Liver (tissue), 3 donors: ENCODE measurements at regions not wholly inside any gene's neighbourhood (a gene's known extent, or its start where the extent isn't known, plus 50 kb on each side); places are given as distances from the start of the nearest gene placed in this dataset.

Experiments
- CTCF ChIP-seq: fragments of 150-350 bp; IDR thresholded peaks from 2 replicates; pipeline ENCODE4 v1.5.1; 2017; ENCODE audit warnings: improper control_type of control experiment, low read depth, low read length; ENCODE audit not compliant: missing input control
- EGR1 ChIP-seq, 2 donors: IDR thresholded peaks; 2 replicates each; pipeline ENCODE4 v1.6.1; 2016 to 2018; ENCODE audit warnings: antibody characterized with exemption in 2 of 2, low read depth in 2 of 2
- FOXA1 ChIP-seq: IDR thresholded peaks from 2 replicates; pipeline ENCODE4 v1.6.1; 2016; ENCODE audit warnings: antibody characterized with exemption
- GABPA ChIP-seq, 2 donors: IDR thresholded peaks in 1 of 2; conservative IDR thresholded peaks in 1 of 2; 2 replicates each; pipeline ENCODE4 v1.6.1; 2016; ENCODE audit warnings: antibody characterized with exemption in 2 of 2, mild to moderate bottlenecking in 1 of 2, moderate library complexity in 1 of 2
- HNF4G ChIP-seq: IDR thresholded peaks from 2 replicates; pipeline ENCODE4 v1.6.1; 2016; ENCODE audit warnings: antibody characterized with exemption
- JUND ChIP-seq, 2 donors: IDR thresholded peaks; 2 replicates each; pipeline ENCODE4 v1.6.1; 2016; ENCODE audit warnings: antibody characterized with exemption in 2 of 2
- MAX ChIP-seq: IDR thresholded peaks from 2 replicates; pipeline ENCODE4 v1.6.1; 2016; ENCODE audit warnings: antibody characterized with exemption
- RAD21 ChIP-seq, 2 donors: IDR thresholded peaks; 2 replicates each; pipeline ENCODE4 v1.6.1; 2016; ENCODE audit warnings: antibody characterized with exemption in 2 of 2, mild to moderate bottlenecking in 2 of 2
- REST ChIP-seq: IDR thresholded peaks from 2 replicates; pipeline ENCODE4 v1.6.1; 2016; ENCODE audit warnings: antibody characterized with exemption, mild to moderate bottlenecking
- RXRA ChIP-seq, 2 donors: IDR thresholded peaks; 2 replicates each; pipeline ENCODE4 v1.6.1; 2017 to 2018; ENCODE audit warnings: antibody characterized with exemption in 2 of 2, mild to moderate bottlenecking in 1 of 2
- SP1 ChIP-seq: IDR thresholded peaks from 2 replicates; pipeline ENCODE4 v1.6.1; 2018; ENCODE audit warnings: antibody characterized with exemption, mild to moderate bottlenecking
- TAF1 ChIP-seq: conservative IDR thresholded peaks from 2 replicates; pipeline ENCODE4 v1.6.1; 2016; ENCODE audit warnings: antibody characterized with exemption, mild to moderate bottlenecking
- YY1 ChIP-seq: IDR thresholded peaks from 2 replicates; pipeline ENCODE4 v1.6.1; 2016; ENCODE audit warnings: antibody characterized with exemption, mild to moderate bottlenecking
- ZBTB33 ChIP-seq: IDR thresholded peaks from 2 replicates; pipeline ENCODE4 v1.6.1; 2016; ENCODE audit warnings: antibody characterized with exemption
- donor health status: healthy.
- donor health status: healthy.

- no peak for TF ChIP-seq CTCF
- TF ChIP-seq YY1 = no peak
- TF ChIP-seq JUND (IDR thresholded peaks at IDR 0.05) = no peak
- no peak for TF ChIP-seq RAD21 (IDR thresholded peaks at IDR 0.05)
- no peak for TF ChIP-seq ZBTB33
- no peak for TF ChIP-seq REST
- TF ChIP-seq SP1 = no peak
- no peak for TF ChIP-seq EGR1 (IDR thresholded peaks at IDR 0.05; ENCODE audit: low read depth in 2 of 2)
- TF ChIP-seq TAF1 = no peak
- TF ChIP-seq MAX = no peak
- TF ChIP-seq HNF4G = no peak
- TF ChIP-seq GABPA (IDR thresholded peaks at IDR 0.05 in 1 of 2, conservative IDR thresholded peaks at IDR 0.05 in 1 of 2) = no peak
- TF ChIP-seq RXRA (IDR thresholded peaks at IDR 0.05) = no peak
- TF ChIP-seq FOXA1 = no peak
Measured at GRCh38 chrX:88397551-88397950, 349.5 kb upstream of the CPXCR1 start.
